Fibroblast of mammary gland (primary cell): ENCODE measurements at regions not wholly inside any gene's neighbourhood (a gene's known extent, or its start where the extent isn't known, plus 50 kb on each side); places are given as distances from the start of the nearest gene placed in this dataset.

ENCODE experiments used
- DNase-seq: peaks from one replicate; pipeline ENCODE4 v3.0.0-alpha.2; 2010; ENCODE audit warnings: low read depth
- H3K4me3 ChIP-seq: 2 replicates; pipeline ENCODE4 v1.5.1; 2011; ENCODE audit warnings: low read depth, mild to moderate bottlenecking, low read length, moderate library complexity; ENCODE audit not compliant: control insufficient read depth
- CTCF ChIP-seq: conservative IDR thresholded peaks from 2 replicates; pipeline ENCODE4 v1.5.1; 2011; ENCODE audit warnings: low read depth, low read length, inconsistent platforms; ENCODE audit not compliant: control insufficient read depth, insufficient read depth

- no peak for DNase-seq
- TF ChIP-seq CTCF: no peak
- H3K4me3 ChIP-seq: no peak overlapping the region
These were observed 298.9 kb downstream of the TFAP2C start for GRCh38 chr20:56928007-56928406.

- H3K4me3 ChIP-seq: no peak overlapping the region
- no peak for DNase-seq
- no peak for TF ChIP-seq CTCF
These were observed 300.5 kb downstream of the TFAP2C start for GRCh38 chr20:56929606-56930005.

GRCh38 chr20:56930876-56931275 lies 301.8 kb downstream of the TFAP2C start:
- H3K4me3 ChIP-seq: no peak overlapping the region
- no peak for TF ChIP-seq CTCF
- no peak for DNase-seq

GRCh38 chr20:56932575-56933330 lies 303.6 kb downstream of the TFAP2C start:
- DNase-seq: no peak
- no peak overlapping the region for H3K4me3 ChIP-seq
- no peak for TF ChIP-seq CTCF

GRCh38 chr20:56933331-56933698 lies 304.2 kb downstream of the TFAP2C start:
- no peak for DNase-seq
- TF ChIP-seq CTCF: no peak
- no peak overlapping the region for H3K4me3 ChIP-seq

GRCh38 chr20:56934888-56935287 lies 305.8 kb downstream of the TFAP2C start:
- no peak for DNase-seq
- no peak overlapping the region for H3K4me3 ChIP-seq
- TF ChIP-seq CTCF: no peak

- no peak overlapping the region for H3K4me3 ChIP-seq
- no peak for TF ChIP-seq CTCF
- DNase-seq: no peak
These were observed 311.4 kb downstream of the TFAP2C start for GRCh38 chr20:56940466-56940865.
